AG09309 (cell line): ENCODE measurements at regions not wholly inside any gene's neighbourhood (a gene's known extent, or its start where the extent isn't known, plus 50 kb on each side); places are given as distances from the start of the nearest gene placed in this dataset.
"Not testable (repeated sequence)": the region's sequence is repeated elsewhere in the genome, so short reads cannot be mapped to it uniquely, and the experiment has no call there.

Source experiments
- DNase-seq: peaks from one replicate; pipeline ENCODE4 v3.0.0-alpha.2; 2010; ENCODE audit warnings: low read depth
- H3K4me3 ChIP-seq: 2 replicates; pipeline ENCODE4 v1.5.1; 2011; ENCODE audit warnings: mild to moderate bottlenecking, low read depth, low read length, moderate library complexity; ENCODE audit not compliant: control insufficient read depth
- CTCF ChIP-seq: IDR thresholded peaks from 2 replicates; pipeline ENCODE4 v1.5.1; 2011; ENCODE audit warnings: mild to moderate bottlenecking, low read depth, low read length, inconsistent platforms; ENCODE audit not compliant: insufficient read depth, control insufficient read depth; ENCODE audit errors: missing control alignments

GRCh38 chr11:91495837-91496236 lies 728.8 kb upstream of the FAT3 start:
- no peak for DNase-seq
- H3K4me3 ChIP-seq = no peak overlapping the region
- no peak for TF ChIP-seq CTCF

- TF ChIP-seq CTCF = no peak
- DNase-seq = no peak
- no peak overlapping the region for H3K4me3 ChIP-seq
These were observed 734.6 kb upstream of the FAT3 start for GRCh38 chr11:91489989-91490388.

- not testable (repeated sequence) for DNase-seq, H3K4me3 ChIP-seq
These were observed 740.7 kb upstream of the FAT3 start for GRCh38 chr11:91483956-91484355.

GRCh38 chr11:91481875-91482274 lies 742.7 kb upstream of the FAT3 start:
- not testable (repeated sequence) for DNase-seq

GRCh38 chr11:91470656-91471055 lies 754.0 kb upstream of the FAT3 start:
- H3K4me3 ChIP-seq = no peak overlapping the region
- no peak for TF ChIP-seq CTCF
- DNase-seq = no peak

More at GRCh38 chr11:91481875-91482274, 742.7 kb upstream of the FAT3 start:
- H3K4me3 ChIP-seq = not testable (repeated sequence)

- DNase-seq = no peak
- no peak overlapping the region for H3K4me3 ChIP-seq
- TF ChIP-seq CTCF = no peak
These were observed 764.8 kb upstream of the FAT3 start for GRCh38 chr11:91459840-91460239.

GRCh38 chr11:91446267-91446666 lies 778.4 kb upstream of the FAT3 start:
- H3K4me3 ChIP-seq = no peak overlapping the region
- DNase-seq = no peak
- TF ChIP-seq CTCF = no peak

GRCh38 chr11:91435694-91436395 lies 788.8 kb upstream of the FAT3 start:
- H3K4me3 ChIP-seq = no peak overlapping the region
- DNase-seq = no peak
- TF ChIP-seq CTCF = no peak
